ENCODE measurements at regions not wholly inside any gene's neighbourhood (a gene's known extent, or its start where the extent isn't known, plus 50 kb on each side); places are given as distances from the start of the nearest gene placed in this dataset.

- TF ChIP-seq CTCF (IDR thresholded peaks at IDR 0.05; ENCODE audit: low read length) (no peak), EZH2 (IDR thresholded peaks at IDR 0.05; ENCODE audit: borderline replicate concordance, low read length) (no peak)
Measured at GRCh38 chr7:128178611-128179010, 62.5 kb upstream of the LEP start.

Measured in OCI-LY1 (cell line).